Neural cell (in vitro differentiated cells): ENCODE measurements at regions not wholly inside any gene's neighbourhood (a gene's known extent, or its start where the extent isn't known, plus 50 kb on each side); places are given as distances from the start of the nearest gene placed in this dataset.

ENCODE experiments used
- H2AFZ ChIP-seq: fragments of 200-600, 300-800 bp; sonication (generic), shearing (Covaris generic); 2 replicates; pipeline ENCODE4 v1.6.0; 2014; ENCODE audit warnings: low read depth, mild to moderate bottlenecking, antibody characterized with exemption, low read length, moderate library complexity
- H3F3A ChIP-seq: fragments of 200-600 bp; shearing (Covaris generic); 2 replicates; pipeline ENCODE4 v1.6.1; 2016; ENCODE audit warnings: mild to moderate bottlenecking, moderate library complexity, mixed read lengths, antibody characterized with exemption, low read length; ENCODE audit not compliant: insufficient read depth, poor library complexity, severe bottlenecking
- H3K27ac ChIP-seq: fragments of 200-600, 300-800 bp; sonication (generic), shearing (Covaris generic); 2 replicates; pipeline ENCODE4 v1.5.1; 2014; ENCODE audit warnings: mild to moderate bottlenecking, low read length, moderate library complexity
- H3K27me3 ChIP-seq: fragments of 300-800, 200-600 bp; sonication (generic), shearing (Covaris generic); 2 replicates; pipeline ENCODE4 v1.6.0; 2014; ENCODE audit warnings: mild to moderate bottlenecking, low read depth, low read length, moderate library complexity; ENCODE audit not compliant: insufficient read depth
- H3K36me3 ChIP-seq: fragments of 300-800, 200-600 bp; sonication (generic), shearing (Covaris generic); 2 replicates; pipeline ENCODE4 v1.5.1; 2014; ENCODE audit warnings: mild to moderate bottlenecking, antibody characterized with exemption, low read length, moderate library complexity; ENCODE audit not compliant: insufficient read depth
- H3K4me2 ChIP-seq: fragments of 300-800, 200-600 bp; sonication (generic), shearing (Covaris generic); 2 replicates; pipeline ENCODE4 v1.6.0; 2014; ENCODE audit warnings: mild to moderate bottlenecking, low read length
- H3K4me3 ChIP-seq: fragments of 300-800, 200-600 bp; sonication (generic), shearing (Covaris generic); 2 replicates; pipeline ENCODE4 v1.5.1; 2014; ENCODE audit warnings: mild to moderate bottlenecking, low read length, moderate library complexity
- H3K79me2 ChIP-seq: fragments of 200-600 bp; shearing (Covaris generic); replicated peaks from 2 replicates; pipeline ENCODE4 v1.6.0; 2014; ENCODE audit warnings: mild to moderate bottlenecking, low read length, moderate library complexity; ENCODE audit not compliant: insufficient read depth
- H3K9ac ChIP-seq: fragments of 300-800, 200-600 bp; sonication (generic), shearing (Covaris generic); 2 replicates; pipeline ENCODE4 v1.6.1; 2016; ENCODE audit warnings: mild to moderate bottlenecking, low read length, mixed read lengths
- H3K9me2 ChIP-seq: fragments of 200-600 bp; shearing (Covaris generic); 2 replicates; pipeline ENCODE4 v1.6.1; 2016; ENCODE audit warnings: mild to moderate bottlenecking, low read length, mixed read lengths; ENCODE audit not compliant: insufficient read depth
- H3K9me3 ChIP-seq: fragments of 200-600, 300-800 bp; sonication (generic), shearing (Covaris generic); 2 replicates; pipeline ENCODE4 v1.6.1; 2016; ENCODE audit warnings: mild to moderate bottlenecking, mixed run types, low read length, moderate library complexity, mixed read lengths
- H4K20me1 ChIP-seq: fragments of 200-600 bp; shearing (Covaris generic); 2 replicates; pipeline ENCODE4 v1.6.1; 2016; ENCODE audit warnings: mild to moderate bottlenecking, mixed run types; ENCODE audit not compliant: insufficient read depth
- EP300 ChIP-seq: fragments of 450-650 bp; conservative IDR thresholded peaks from 2 replicates; pipeline ENCODE4 v1.6.1; 2014; ENCODE audit warnings: antibody characterized with exemption, mild to moderate bottlenecking, moderate library complexity; ENCODE audit not compliant: poor library complexity, severe bottlenecking
- EZH2 ChIP-seq: fragments of 200-600, 300-800 bp; shearing (Covaris generic), sonication (generic); IDR thresholded peaks from 2 replicates; pipeline ENCODE4 v1.6.1; 2014; ENCODE audit warnings: antibody characterized with exemption, low read length, borderline replicate concordance, mild to moderate bottlenecking; ENCODE audit not compliant: insufficient read depth, poor library complexity, severe bottlenecking
- MXI1 ChIP-seq: fragments of 450-650 bp; conservative IDR thresholded peaks from 2 replicates; pipeline ENCODE4 v1.6.1; 2014; ENCODE audit warnings: antibody characterized with exemption, mild to moderate bottlenecking; ENCODE audit not compliant: poor library complexity, severe bottlenecking
- POLR2AphosphoS5 ChIP-seq: IDR thresholded peaks from 2 replicates; pipeline ENCODE4 v1.6.1; 2012
- RAD21 ChIP-seq: fragments of 450-650 bp; conservative IDR thresholded peaks from 2 replicates; pipeline ENCODE4 v1.6.1; 2014; ENCODE audit warnings: antibody characterized with exemption, mild to moderate bottlenecking, moderate library complexity
- SMC3 ChIP-seq: fragments of 450-650 bp; conservative IDR thresholded peaks from 2 replicates; pipeline ENCODE4 v1.6.1; 2014; ENCODE audit warnings: antibody characterized with exemption, mild to moderate bottlenecking, moderate library complexity; ENCODE audit not compliant: poor library complexity
- TAF1 ChIP-seq: IDR thresholded peaks from 2 replicates; pipeline ENCODE4 v1.6.1; 2012; ENCODE audit warnings: low read depth
- TF ChIP-seq, protein P1 (sequence below): fragments of 450-650 bp; IDR thresholded peaks from 2 replicates; pipeline ENCODE4 v1.5.1; 2014; ENCODE audit warnings: antibody characterized with exemption, mild to moderate bottlenecking, moderate library complexity; ENCODE audit not compliant: poor library complexity, severe bottlenecking
- TF ChIP-seq, protein P2 (sequence below): IDR thresholded peaks from 2 replicates; pipeline ENCODE4 v1.6.1; 2012; ENCODE audit warnings: borderline replicate concordance

DNA sequence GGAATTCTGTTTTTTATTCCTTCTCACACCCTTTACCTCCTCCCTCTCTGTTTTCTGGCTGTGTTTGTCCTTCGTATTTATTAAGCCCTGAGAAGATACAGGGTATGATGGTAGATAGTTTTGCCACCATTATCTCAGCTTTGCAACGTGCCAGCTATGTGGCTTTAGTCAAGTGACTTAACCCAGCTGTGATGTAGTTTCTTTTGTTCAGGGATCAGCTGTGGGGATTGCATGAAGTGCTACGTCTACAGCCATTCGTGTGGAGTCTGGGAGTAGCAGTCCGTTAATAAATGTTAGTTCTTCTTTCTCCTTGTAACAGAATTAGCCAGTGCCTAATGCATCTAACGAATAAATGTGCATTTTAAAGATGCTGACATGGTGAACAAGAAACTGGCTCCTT, 128.4 kb downstream of the HAPSTR1 start:
- H3K79me2 ChIP-seq: no peaks in the 10 kb centered on the region
- H4K20me1 ChIP-seq: no peaks in the 10 kb centered on the region
- TF ChIP-seq, protein P1, sequence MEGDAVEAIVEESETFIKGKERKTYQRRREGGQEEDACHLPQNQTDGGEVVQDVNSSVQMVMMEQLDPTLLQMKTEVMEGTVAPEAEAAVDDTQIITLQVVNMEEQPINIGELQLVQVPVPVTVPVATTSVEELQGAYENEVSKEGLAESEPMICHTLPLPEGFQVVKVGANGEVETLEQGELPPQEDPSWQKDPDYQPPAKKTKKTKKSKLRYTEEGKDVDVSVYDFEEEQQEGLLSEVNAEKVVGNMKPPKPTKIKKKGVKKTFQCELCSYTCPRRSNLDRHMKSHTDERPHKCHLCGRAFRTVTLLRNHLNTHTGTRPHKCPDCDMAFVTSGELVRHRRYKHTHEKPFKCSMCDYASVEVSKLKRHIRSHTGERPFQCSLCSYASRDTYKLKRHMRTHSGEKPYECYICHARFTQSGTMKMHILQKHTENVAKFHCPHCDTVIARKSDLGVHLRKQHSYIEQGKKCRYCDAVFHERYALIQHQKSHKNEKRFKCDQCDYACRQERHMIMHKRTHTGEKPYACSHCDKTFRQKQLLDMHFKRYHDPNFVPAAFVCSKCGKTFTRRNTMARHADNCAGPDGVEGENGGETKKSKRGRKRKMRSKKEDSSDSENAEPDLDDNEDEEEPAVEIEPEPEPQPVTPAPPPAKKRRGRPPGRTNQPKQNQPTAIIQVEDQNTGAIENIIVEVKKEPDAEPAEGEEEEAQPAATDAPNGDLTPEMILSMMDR: no peak
- no peak for TF ChIP-seq SMC3
- TF ChIP-seq MXI1: no peak
- no peak for TF ChIP-seq EP300
- TF ChIP-seq, protein P2, sequence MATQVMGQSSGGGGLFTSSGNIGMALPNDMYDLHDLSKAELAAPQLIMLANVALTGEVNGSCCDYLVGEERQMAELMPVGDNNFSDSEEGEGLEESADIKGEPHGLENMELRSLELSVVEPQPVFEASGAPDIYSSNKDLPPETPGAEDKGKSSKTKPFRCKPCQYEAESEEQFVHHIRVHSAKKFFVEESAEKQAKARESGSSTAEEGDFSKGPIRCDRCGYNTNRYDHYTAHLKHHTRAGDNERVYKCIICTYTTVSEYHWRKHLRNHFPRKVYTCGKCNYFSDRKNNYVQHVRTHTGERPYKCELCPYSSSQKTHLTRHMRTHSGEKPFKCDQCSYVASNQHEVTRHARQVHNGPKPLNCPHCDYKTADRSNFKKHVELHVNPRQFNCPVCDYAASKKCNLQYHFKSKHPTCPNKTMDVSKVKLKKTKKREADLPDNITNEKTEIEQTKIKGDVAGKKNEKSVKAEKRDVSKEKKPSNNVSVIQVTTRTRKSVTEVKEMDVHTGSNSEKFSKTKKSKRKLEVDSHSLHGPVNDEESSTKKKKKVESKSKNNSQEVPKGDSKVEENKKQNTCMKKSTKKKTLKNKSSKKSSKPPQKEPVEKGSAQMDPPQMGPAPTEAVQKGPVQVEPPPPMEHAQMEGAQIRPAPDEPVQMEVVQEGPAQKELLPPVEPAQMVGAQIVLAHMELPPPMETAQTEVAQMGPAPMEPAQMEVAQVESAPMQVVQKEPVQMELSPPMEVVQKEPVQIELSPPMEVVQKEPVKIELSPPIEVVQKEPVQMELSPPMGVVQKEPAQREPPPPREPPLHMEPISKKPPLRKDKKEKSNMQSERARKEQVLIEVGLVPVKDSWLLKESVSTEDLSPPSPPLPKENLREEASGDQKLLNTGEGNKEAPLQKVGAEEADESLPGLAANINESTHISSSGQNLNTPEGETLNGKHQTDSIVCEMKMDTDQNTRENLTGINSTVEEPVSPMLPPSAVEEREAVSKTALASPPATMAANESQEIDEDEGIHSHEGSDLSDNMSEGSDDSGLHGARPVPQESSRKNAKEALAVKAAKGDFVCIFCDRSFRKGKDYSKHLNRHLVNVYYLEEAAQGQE: no peak
- TF ChIP-seq POLR2AphosphoS5: no peak
- TF ChIP-seq EZH2: no peak
- H3K27ac ChIP-seq: no peak overlapping the region
- no peak overlapping the region for H3K4me2 ChIP-seq
- H3K9me3 ChIP-seq: no peaks in the 10 kb centered on the region
- no peaks in the 10 kb centered on the region for H3K36me3 ChIP-seq
- no peaks in the 10 kb centered on the region for H3K9me2 ChIP-seq
- no peak overlapping the region for H3K4me3 ChIP-seq
- no peak overlapping the region for H2AFZ ChIP-seq
- no peaks in the 10 kb centered on the region for H3F3A ChIP-seq
- H3K27me3 ChIP-seq: no peaks in the 10 kb centered on the region
- H3K9ac ChIP-seq: no peak overlapping the region

DNA sequence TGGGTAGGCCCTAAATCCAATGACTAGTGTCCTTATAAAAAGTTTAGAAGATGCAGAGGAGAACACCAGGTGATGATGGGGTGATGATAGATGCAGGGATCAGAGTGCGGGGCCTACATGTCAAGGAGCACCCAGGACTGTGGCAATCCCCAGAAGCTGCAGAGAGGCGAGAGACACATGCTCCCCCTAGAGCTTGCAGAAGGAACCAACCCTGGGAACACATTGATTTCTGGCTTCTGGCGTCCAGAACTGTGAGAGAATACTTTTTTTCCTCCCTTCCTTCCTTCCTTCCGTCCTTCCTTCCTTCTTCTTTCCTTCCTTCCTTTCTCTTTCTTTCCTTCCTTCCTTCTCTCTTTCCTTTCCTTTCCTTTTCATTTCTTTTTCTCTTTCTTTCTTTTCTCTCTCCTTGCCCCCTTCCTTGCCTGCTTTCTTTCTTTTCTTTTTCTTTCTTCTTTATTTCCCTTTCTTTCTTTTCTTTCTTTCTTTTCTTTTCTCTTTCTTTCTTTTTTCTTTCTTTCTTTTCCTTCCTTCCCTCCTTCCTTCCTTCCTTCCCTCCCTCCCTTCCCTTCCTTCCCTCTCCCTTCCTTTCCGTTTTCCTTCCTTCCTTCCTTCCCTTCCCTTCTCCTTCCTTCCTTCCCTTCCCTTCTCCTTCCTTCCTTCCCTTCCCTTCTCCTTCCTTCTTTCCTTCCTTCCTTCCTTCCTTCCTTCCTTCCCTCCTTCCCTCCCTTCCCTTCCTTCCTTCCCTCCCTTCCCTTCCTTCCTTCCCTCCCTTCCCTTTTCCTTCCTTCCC, 134.3 kb downstream of the HAPSTR1 start:
- no peaks in the 10 kb centered on the region for H3K9me2 ChIP-seq
- H3K9ac ChIP-seq: no peak overlapping the region
- H3K36me3 ChIP-seq: no peaks in the 10 kb centered on the region
- H3K9me3 ChIP-seq: no peaks in the 10 kb centered on the region
- no peak overlapping the region for H3K4me3 ChIP-seq
- no peaks in the 10 kb centered on the region for H3F3A ChIP-seq
- no peaks in the 10 kb centered on the region for H3K27me3 ChIP-seq
- H4K20me1 ChIP-seq: no peaks in the 10 kb centered on the region
- H3K4me2 ChIP-seq: no peak overlapping the region
- H3K79me2 ChIP-seq: no peaks in the 10 kb centered on the region
- H3K27ac ChIP-seq: no peak overlapping the region
- no peak overlapping the region for H2AFZ ChIP-seq
- TF ChIP-seq POLR2AphosphoS5 (no peak), EP300 (no peak), TAF1 (no peak), MXI1 (no peak), RAD21 (no peak)
- TF ChIP-seq, protein P1: peak; percentile 15
- TF ChIP-seq, protein P2: no peak
